ENCODE measurements at regions not wholly inside any gene's neighbourhood (a gene's known extent, or its start where the extent isn't known, plus 50 kb on each side); places are given as distances from the start of the nearest gene placed in this dataset.

DNA sequence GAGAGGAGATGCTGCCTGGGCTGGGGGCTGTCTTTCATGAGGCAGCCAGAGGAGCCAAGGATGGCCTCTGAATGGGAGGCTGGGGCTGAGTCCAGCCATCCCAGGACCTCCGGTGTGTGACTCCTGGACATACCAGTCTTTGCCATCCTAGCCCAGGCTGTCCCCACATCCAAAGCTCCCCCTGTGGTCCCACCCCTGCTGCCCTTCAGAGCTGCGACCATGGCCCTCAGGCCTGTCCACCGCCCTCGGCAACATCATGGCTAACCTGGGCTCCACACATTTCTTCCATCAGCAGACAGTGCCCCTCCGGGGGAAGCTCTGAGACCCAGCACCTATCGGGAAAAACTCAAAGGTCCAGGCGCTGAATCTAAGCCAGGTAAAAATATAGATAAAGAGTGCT is 324.4 kb downstream of the MN1 start:
- TF ChIP-seq POLR2AphosphoS5 (IDR thresholded peaks at IDR 0.05) (no peak), POLR2A (IDR thresholded peaks at IDR 0.05) (no peak)
- TF ChIP-seq, protein P1, sequence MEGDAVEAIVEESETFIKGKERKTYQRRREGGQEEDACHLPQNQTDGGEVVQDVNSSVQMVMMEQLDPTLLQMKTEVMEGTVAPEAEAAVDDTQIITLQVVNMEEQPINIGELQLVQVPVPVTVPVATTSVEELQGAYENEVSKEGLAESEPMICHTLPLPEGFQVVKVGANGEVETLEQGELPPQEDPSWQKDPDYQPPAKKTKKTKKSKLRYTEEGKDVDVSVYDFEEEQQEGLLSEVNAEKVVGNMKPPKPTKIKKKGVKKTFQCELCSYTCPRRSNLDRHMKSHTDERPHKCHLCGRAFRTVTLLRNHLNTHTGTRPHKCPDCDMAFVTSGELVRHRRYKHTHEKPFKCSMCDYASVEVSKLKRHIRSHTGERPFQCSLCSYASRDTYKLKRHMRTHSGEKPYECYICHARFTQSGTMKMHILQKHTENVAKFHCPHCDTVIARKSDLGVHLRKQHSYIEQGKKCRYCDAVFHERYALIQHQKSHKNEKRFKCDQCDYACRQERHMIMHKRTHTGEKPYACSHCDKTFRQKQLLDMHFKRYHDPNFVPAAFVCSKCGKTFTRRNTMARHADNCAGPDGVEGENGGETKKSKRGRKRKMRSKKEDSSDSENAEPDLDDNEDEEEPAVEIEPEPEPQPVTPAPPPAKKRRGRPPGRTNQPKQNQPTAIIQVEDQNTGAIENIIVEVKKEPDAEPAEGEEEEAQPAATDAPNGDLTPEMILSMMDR (IDR thresholded peaks at IDR 0.05), result no peak

All from suprapubic skin (tissue), 4 donors.